K562 (cell line): ENCODE measurements at regions not wholly inside any gene's neighbourhood (a gene's known extent, or its start where the extent isn't known, plus 50 kb on each side); places are given as distances from the start of the nearest gene placed in this dataset.
A peak's percentile ranks its signal among the peaks of the same experiment; 100 is the strongest.
"Not testable (repeated sequence)": the region's sequence is repeated elsewhere in the genome, so short reads cannot be mapped to it uniquely, and the experiment has no call there.

ENCODE experiments used
- ATAC-seq: fragments of 200-7000 bp; cut with Tn5 transposase; 3 replicates; pipeline ENCODE4 v1.9.1; 2020; ENCODE audit warnings: moderate library complexity
- BruUV-seq: library from RNA; stranded (reverse); fragments of 400-500 nt; replicated peaks from 2 replicates; lab custom pipeline; 2021; lab: Mats Ljungman, UMichigan
- CTCF ChIA-PET: fragments of 300-600 bp; formaldehyde crosslinking; extraction: SDS; loops from one replicate; lab custom pipeline; 2021; ENCODE audit warnings: low intra/inter-chr PET ratio; lab: Yijun Ruan, JAX
- POLR2A ChIA-PET: fragments of 300-600, 350-650 bp; sonication (Branson Sonifier 250); formaldehyde crosslinking; extraction: SDS; loops from one replicate; lab custom pipeline; 2021; ENCODE audit warnings: antibody characterized with exemption, inconsistent platforms; lab: Yijun Ruan, JAX
- DNase-seq, 4 experiments: peaks; one replicate each; pipeline versions ENCODE4 v3.0.0 to v3.0.0-alpha.2; 2011 to 2018; ENCODE audit warnings: low spot score in 3 of 4, mixed read lengths in 3 of 4; ENCODE audit errors: extremely low read depth in 1 of 4
- FAIRE-seq: peaks from 2 replicates; lab custom pipeline; 2011; peaks lifted over from hg19 to GRCh38; lab: Jason Lieb, UNC
- H2AFZ ChIP-seq: 2 replicates; pipeline ENCODE4 v1.6.0; 2011; ENCODE audit warnings: low read depth, low read length, control low read depth, inconsistent platforms
- H3K27ac ChIP-seq: fragments of 200-600 bp; 3 replicates; pipeline ENCODE4 v1.8.0; 2011; ENCODE audit warnings: low read depth, mild to moderate bottlenecking, control low read depth, inconsistent platforms, low read length, moderate library complexity, mixed read lengths; ENCODE audit errors: extremely low read depth
- H3K27me3 ChIP-seq, 2 experiments: fragments of 300-600 bp in 1 of 2; 2 replicates in 1 of 2; 3 replicates in 1 of 2; pipeline versions ENCODE4 v1.6.0 to v1.8.0; 2011; ENCODE audit warnings: inconsistent platforms in 2 of 2, low read length in 2 of 2, mild to moderate bottlenecking in 1 of 2, mixed read lengths in 1 of 2, moderate library complexity in 1 of 2; ENCODE audit not compliant: control insufficient read depth in 2 of 2, insufficient read depth in 2 of 2
- H3K36me3 ChIP-seq: fragments of 300-600 bp; 3 replicates; pipeline ENCODE4 v1.8.0; 2011; ENCODE audit warnings: mild to moderate bottlenecking, low read length, inconsistent platforms; ENCODE audit not compliant: control insufficient read depth, insufficient read depth
- H3K4me1 ChIP-seq, 2 experiments: fragments of 200-600 bp in 1 of 2; replicated peaks in 1 of 2; 2 replicates in 1 of 2; 3 replicates in 1 of 2; pipeline versions ENCODE4 v1.5.1 to v1.8.0; 2011; ENCODE audit warnings: inconsistent platforms in 2 of 2, low read length in 2 of 2, mild to moderate bottlenecking in 1 of 2, mixed read lengths in 1 of 2, moderate library complexity in 1 of 2; ENCODE audit not compliant: control insufficient read depth in 2 of 2, insufficient read depth in 2 of 2
- H3K4me2 ChIP-seq: 2 replicates; pipeline ENCODE4 v1.6.1; 2011; ENCODE audit warnings: low read length, control low read depth, inconsistent platforms, mixed read lengths; ENCODE audit not compliant: insufficient read depth
- H3K4me3 ChIP-seq: fragments of 200-600 bp; sonication (generic), shearing (Covaris generic); 2 replicates; pipeline ENCODE4 v1.5.1; 2016; ENCODE audit warnings: control low read depth, inconsistent platforms
- H3K79me2 ChIP-seq: fragments of 200-600 bp; 3 replicates; pipeline ENCODE4 v1.8.0; 2011; ENCODE audit warnings: low read length, inconsistent platforms; ENCODE audit not compliant: control insufficient read depth, insufficient read depth
- H3K9ac ChIP-seq, 2 experiments: 2 replicates each; pipeline versions ENCODE4 v1.6.0 to v1.6.1; 2011; ENCODE audit warnings: low read depth in 2 of 2, low read length in 2 of 2, control low read depth in 1 of 2, inconsistent platforms in 1 of 2, mild to moderate bottlenecking in 1 of 2, mixed read lengths in 1 of 2; ENCODE audit not compliant: insufficient read depth in 1 of 2
- H3K9me1 ChIP-seq: one replicate; pipeline ENCODE4 v1.6.0; 2011; ENCODE audit warnings: inconsistent platforms, mild to moderate bottlenecking, low read length, moderate library complexity; ENCODE audit not compliant: control insufficient read depth, insufficient read depth
- H3K9me3 ChIP-seq: replicated peaks from 2 replicates; pipeline ENCODE4 v1.5.1; 2011; ENCODE audit warnings: low read depth, low read length, inconsistent platforms; ENCODE audit not compliant: control insufficient read depth, insufficient read depth
- H4K20me1 ChIP-seq: replicated peaks from 2 replicates; pipeline ENCODE4 v1.6.1; 2011; ENCODE audit warnings: low read length, inconsistent platforms, mixed read lengths; ENCODE audit not compliant: control insufficient read depth, insufficient read depth
- CTCF ChIP-seq, 3 experiments: IDR thresholded peaks in 2 of 3; conservative IDR thresholded peaks in 1 of 3; 2 replicates each; pipeline ENCODE4 v1.5.1; 2011 to 2012; ENCODE audit warnings: low read length in 3 of 3, mild to moderate bottlenecking in 3 of 3, control low read depth in 2 of 3, improper control_type of control experiment in 1 of 3, inconsistent platforms in 1 of 3, low read depth in 1 of 3, mixed read lengths in 1 of 3, moderate library complexity in 1 of 3; ENCODE audit not compliant: insufficient read depth in 2 of 3
- FOS ChIP-seq: IDR thresholded peaks from 3 replicates; pipeline ENCODE4 v1.6.1; 2011; ENCODE audit not compliant: insufficient read length; ENCODE audit errors: extremely low read depth
- NRF1 ChIP-seq, 2 experiments: fragments of 450-650 bp; IDR thresholded peaks in 1 of 2; conservative IDR thresholded peaks in 1 of 2; 2 replicates each; pipeline ENCODE4 v1.6.1; 2014; ENCODE audit warnings: mild to moderate bottlenecking in 2 of 2
- SMC3 ChIP-seq: conservative IDR thresholded peaks from 2 replicates; pipeline ENCODE4 v1.6.1; 2011; ENCODE audit warnings: low read depth, low read length, improper control_type of control experiment; ENCODE audit not compliant: insufficient read depth
- SUPT5H ChIP-seq: fragments of 450-650 bp; IDR thresholded peaks from 2 replicates; pipeline ENCODE4 v1.6.1; 2016
- WGBS: fragments of 100-300 bp; shearing (Covaris generic); methylation state at CpG from one replicate; pipeline ENCODE4 v1.1.6; 2016; ENCODE audit warnings: low coverage, mixed read lengths; ENCODE audit not compliant: insufficient coverage; ENCODE audit errors: missing lambda C conversion rate; 5-methylcytosine and 5-hydroxymethylcytosine counted together
- in situ Hi-C: fragments of 300-500 bp; cut with MboI; formaldehyde crosslinking; loops from 4 replicates; pipeline ENCODE4 v1.15.0; 2018; ENCODE audit warnings: inconsistent platforms, mixed read lengths
- intact Hi-C: fragments of 100-400 bp; cut with micrococcal nuclease; formaldehyde crosslinking; loops from 2 replicates; pipeline ENCODE4 v1.14.2; 2022
- TF ChIP-seq, protein P1 (sequence below): sonication (generic); formaldehyde crosslinking; IDR thresholded peaks from 2 replicates; pipeline ENCODE4 v1.8.0; 2022; ENCODE audit warnings: mild to moderate bottlenecking, missing genetic modification reagents

GRCh38 chr10:30727524-30727923 is 98.0 kb upstream of the LYZL2 start:
- intact Hi-C loops (loop anchor here (5.0 to 10.0 kb wide), 2 partner anchors 765 to 1077 kb away; no protein-coding TSS in a partner anchor), in situ Hi-C loops (loop anchor here (25.0 kb wide), 1 partner anchor 1060 kb away; no protein-coding TSS in a partner anchor)
- H2AFZ ChIP-seq, result no peak overlapping the region
- no peaks in the 10 kb centered on the region for H3K4me1 ChIP-seq
- no peak for ATAC-seq
- H3K4me2 ChIP-seq, result no peak overlapping the region
- H3K9me3 ChIP-seq, result no peaks in the 10 kb centered on the region
- TF ChIP-seq, protein P1, sequence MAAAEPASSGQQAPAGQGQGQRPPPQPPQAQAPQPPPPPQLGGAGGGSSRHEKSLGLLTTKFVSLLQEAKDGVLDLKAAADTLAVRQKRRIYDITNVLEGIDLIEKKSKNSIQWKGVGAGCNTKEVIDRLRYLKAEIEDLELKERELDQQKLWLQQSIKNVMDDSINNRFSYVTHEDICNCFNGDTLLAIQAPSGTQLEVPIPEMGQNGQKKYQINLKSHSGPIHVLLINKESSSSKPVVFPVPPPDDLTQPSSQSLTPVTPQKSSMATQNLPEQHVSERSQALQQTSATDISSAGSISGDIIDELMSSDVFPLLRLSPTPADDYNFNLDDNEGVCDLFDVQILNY (CRISPR knock-in tag), result no peak
- TF ChIP-seq SUPT5H (no peak), FOS (no peak)
- no peak for DNase-seq
- no peaks in the 10 kb centered on the region for H3K79me2 ChIP-seq
- BruUV-seq, result no TSS peak
- no peak for FAIRE-seq
- POLR2A ChIA-PET, result no interaction called here
- no peaks in the 10 kb centered on the region for H4K20me1 ChIP-seq
- no peaks in the 10 kb centered on the region for H3K36me3 ChIP-seq
- H3K9ac ChIP-seq, result no peak overlapping the region
- H3K4me3 ChIP-seq, result no peak overlapping the region
- H3K9me1 ChIP-seq, result no peaks in the 10 kb centered on the region
- no peak overlapping the region for H3K27ac ChIP-seq
- CTCF ChIA-PET, result interaction anchor here (1.2 to 1.6 kb wide), 2 partner anchors 764 to 1081 kb away, joined by 4 to 8 read pairs; no protein-coding TSS in a partner anchor
- WGBS, result 26% methylated on average over 2 of the region's 2 CpGs
- H3K27me3 ChIP-seq, result peaks cover 5 to 19% of the 10 kb centered on the region in 2 experiments; a peak in 4 of 5 replicates

DNA sequence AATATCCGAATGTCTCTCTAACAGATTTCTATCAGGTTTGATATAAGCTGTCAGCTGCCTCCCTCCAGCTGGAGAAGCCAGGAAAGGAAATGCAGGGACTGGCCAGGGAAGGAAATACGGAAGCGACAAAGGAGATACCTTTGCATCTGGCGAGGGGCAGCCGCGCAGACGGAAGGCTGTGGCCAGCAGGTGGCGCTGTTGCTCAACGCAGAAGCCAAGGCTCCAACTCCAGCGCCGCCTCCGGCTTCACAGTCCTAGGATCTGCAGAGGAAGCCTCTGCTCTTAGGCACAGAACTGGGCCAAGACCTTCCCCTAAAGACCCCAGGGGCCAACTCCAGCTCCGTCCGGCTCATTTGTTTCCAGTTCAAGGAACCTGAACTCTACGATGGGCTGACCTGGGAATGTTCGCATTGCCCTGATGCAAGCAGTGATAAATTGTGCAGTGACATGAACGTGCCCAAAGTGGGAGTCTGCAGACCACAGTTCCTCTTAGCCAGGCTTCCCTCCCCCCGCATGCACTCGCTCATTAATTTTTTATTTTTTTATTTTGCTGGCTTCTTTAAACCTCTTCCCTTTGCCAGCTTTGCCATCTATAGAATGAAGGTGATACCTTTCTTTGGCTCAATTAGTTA is 97.3 kb upstream of the LYZL2 start:
- not testable (repeated sequence) for H3K79me2 ChIP-seq, H3K36me3 ChIP-seq, H3K9me1 ChIP-seq, H3K4me3 ChIP-seq, BruUV-seq
- FAIRE-seq, result peak; percentile 100
- peaks cover 5 to 25% of the 10 kb centered on the region in 2 experiments; a peak in 4 of 5 replicates for H3K27me3 ChIP-seq
- CTCF ChIA-PET, result interaction anchor here (1.2 to 1.6 kb wide), 2 partner anchors 764 to 1082 kb away, joined by 4 to 8 read pairs; no protein-coding TSS in a partner anchor
- in situ Hi-C loops, result loop anchor here (25.0 kb wide), 1 partner anchor 1060 kb away; no protein-coding TSS in a partner anchor
- TF ChIP-seq NRF1 (conservative IDR thresholded peaks at IDR 0.05 in 1 of 2, IDR thresholded peaks at IDR 0.05 in 1 of 2) (peak; percentile 13 to 34; a peak in 3 of 4 replicates), SMC3 (peak; percentile 61), CTCF (IDR thresholded peaks at IDR 0.05 in 2 of 3, conservative IDR thresholded peaks at IDR 0.05 in 1 of 3; ENCODE audit: insufficient read depth in 2 of 3, low read depth in 1 of 3, low read length in 3 of 3) (peak; percentile 62 to 67 (median 62))
- TF ChIP-seq, all 486 proteins: peak for 3; not testable (repeated sequence) for 483
- intact Hi-C loops, result loop anchor here (5.0 to 10.0 kb wide), 2 partner anchors 765 to 1078 kb away; no protein-coding TSS in a partner anchor
- WGBS, result 1% methylated on average over 18 of the region's 19 CpGs
- H3K27ac ChIP-seq, H3K9ac ChIP-seq, H3K9me3 ChIP-seq, POLR2A ChIA-PET, H3K4me2 ChIP-seq, H2AFZ ChIP-seq, H3K4me1 ChIP-seq, H4K20me1 ChIP-seq: not testable (repeated sequence)
- ATAC-seq (peak; percentile 99), DNase-seq (peak; percentile 49 to 79 (median 58))
